NCI-H82 treated with DMSO at 0.1 percent for 48 hours (cell line): ENCODE measurements at regions not wholly inside any gene's neighbourhood (a gene's known extent, or its start where the extent isn't known, plus 50 kb on each side); places are given as distances from the start of the nearest gene placed in this dataset.

Experiments used
- DNase-seq: peaks from one replicate; lab custom pipeline; 2025; ENCODE audit not compliant: unreplicated experiment; lab: John Stamatoyannopoulos, UW

DNA sequence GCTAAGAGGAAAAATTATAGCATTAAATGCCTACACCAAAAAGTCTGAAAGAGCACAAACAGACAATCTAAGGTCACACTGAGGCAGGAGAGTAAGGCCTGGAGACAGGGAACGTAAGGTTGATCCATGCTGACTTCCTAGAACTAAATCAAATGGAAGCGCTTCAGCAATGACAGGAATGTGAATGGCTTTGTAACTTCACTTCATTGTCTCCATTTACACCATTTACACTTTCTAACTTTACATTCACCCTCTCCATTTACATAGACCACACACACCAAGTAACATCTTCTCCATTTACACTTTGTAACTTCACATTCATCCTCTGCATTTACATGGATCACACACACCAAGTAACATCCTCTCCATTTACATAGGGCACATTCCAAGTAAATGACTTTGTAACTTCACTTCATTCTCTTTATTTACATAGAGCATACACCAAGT lies 103.1 kb upstream of the SPATS2L start:
- DNase-seq, result no peak

DNA sequence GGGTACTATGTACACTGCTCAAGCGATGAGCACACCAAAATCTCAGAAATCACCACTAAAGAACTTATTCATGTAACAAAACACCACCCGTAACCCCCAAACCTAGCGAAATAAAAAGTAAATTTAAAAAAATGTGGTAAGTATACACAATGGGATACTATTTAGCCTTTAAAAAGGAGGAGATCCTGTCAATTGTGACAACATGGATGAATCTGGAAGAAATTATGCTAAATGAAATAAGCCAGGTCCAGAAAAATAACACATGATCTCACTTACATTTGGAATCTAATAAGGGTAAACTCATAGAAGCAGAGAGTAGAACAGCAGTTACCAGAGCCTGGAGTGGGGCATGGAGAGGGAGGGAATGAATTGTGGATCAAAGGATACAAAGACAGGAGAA lies 98.5 kb upstream of the SPATS2L start:
- no peak for DNase-seq

DNA sequence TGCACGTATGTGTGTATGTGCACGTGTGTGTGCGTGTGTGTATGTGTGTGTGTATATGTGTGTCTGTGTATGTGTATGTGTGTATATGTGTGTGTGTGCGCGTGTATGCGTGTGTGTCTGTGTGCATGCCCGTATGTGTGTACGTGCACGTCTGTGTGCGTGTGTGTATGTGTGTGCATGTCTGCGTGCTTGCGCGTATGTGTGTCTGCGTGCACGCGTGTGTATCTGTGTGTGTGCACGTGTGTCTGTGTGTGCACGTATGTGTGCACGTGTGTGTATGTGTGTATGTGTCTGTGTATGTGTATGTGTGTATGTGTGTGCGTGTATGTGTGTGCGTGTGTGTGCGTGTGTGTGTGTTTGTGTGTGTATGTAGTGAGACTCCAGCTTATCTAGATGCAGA lies 97.5 kb upstream of the SPATS2L start:
- no peak for DNase-seq

DNA sequence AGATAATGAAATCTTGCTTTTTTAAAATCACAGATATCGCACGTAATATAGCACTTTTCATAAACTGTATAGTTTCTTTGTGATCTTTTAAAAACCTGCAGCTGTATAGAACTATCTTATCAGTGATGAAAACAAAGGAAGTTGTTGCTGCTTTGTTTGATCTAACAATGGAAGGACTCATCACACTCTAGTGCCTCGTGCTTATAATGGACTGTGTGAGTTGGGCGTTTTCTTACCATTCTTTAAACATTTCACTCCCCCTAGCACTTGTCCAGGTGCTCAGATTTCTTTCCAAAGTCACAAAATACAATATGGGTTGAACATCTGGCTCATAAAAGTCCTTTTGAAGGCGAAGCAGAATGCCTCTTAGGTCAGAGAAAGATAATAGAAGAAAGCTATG lies 94.8 kb upstream of the SPATS2L start:
- no peak for DNase-seq

DNA sequence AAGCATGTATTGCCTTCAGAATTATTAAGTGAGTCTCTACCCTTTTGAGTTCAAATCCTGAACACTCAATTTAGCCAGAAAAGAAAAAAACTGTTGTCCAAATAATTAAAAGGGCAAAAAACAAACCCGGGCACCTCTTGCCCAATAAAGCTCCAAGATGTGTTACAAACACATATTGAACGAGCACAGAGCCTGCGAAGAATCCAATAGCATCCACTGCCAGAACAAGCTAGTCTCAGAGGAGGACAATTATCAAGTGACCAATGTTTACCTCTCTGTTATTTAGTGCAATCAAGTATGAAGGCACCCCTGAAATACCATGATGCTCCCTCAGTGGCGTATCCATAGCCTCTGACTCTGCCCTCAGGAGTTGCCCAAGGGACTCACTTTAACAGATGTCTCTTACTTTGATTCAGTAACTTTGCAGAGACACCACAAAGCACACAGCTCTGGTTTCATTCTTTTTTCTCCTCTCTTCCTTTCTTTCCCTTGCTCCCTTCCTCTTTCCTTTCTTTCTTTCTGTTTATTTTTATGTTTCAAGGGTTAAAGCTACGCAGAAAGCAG lies 93.5 kb upstream of the SPATS2L start:
- DNase-seq, result no peak

DNA sequence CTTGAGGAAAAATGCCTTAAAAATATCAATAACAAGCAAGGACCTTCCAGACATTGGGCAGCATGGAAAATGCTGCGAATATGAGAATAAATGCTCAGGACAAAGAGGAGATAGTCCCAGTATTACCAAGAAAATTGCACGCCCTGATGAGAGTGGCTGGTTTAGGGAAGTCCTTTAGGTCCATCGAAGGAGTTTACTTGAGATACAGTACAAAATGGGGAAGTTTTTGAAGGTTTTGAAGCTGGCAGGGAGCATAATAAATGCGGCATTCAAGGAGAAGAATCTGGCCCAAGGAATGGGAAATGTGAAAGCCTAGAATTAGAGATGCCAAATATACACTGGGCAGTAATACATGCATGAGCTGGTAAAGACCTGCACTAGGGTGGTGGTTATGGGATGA lies 90.2 kb upstream of the SPATS2L start:
- no peak for DNase-seq

DNA sequence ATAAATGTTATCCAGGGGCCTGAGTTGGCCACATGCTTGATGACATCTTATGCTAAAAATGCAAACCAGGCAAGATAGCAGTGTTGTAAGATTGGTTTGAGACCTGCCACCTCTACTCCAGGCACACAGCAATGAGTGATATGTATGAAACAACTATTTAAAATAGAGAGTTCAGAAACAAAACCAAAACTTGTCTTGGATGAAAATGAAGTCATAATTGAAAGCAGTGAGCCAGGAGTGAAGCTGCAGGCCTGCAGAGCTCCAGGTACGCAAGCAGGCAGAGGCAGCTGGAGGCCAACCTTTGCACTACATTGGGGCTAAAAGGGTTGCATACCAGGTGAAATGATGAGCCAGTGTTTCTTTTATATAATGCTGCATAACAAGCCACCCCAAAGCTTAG lies 89.2 kb upstream of the SPATS2L start:
- no peak for DNase-seq

DNA sequence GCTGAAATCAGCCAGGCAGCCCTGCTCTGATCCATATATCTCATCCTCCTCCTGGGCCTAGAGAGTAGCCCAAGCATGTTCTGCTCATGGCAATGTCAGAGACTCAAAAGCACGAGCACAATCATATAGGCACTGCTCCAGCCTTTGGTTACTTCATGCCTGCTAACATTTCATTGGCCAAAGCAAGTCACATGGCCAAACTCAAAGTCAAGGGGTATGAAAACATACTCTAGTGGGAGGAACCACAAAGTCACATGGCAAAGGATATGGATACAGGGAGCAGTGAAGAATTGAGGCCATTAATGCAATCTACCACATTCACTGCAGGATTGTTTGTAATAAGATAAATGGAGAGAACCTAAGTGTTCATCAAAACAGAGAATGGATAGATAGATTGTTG lies 87.8 kb upstream of the SPATS2L start:
- no peak for DNase-seq

DNA sequence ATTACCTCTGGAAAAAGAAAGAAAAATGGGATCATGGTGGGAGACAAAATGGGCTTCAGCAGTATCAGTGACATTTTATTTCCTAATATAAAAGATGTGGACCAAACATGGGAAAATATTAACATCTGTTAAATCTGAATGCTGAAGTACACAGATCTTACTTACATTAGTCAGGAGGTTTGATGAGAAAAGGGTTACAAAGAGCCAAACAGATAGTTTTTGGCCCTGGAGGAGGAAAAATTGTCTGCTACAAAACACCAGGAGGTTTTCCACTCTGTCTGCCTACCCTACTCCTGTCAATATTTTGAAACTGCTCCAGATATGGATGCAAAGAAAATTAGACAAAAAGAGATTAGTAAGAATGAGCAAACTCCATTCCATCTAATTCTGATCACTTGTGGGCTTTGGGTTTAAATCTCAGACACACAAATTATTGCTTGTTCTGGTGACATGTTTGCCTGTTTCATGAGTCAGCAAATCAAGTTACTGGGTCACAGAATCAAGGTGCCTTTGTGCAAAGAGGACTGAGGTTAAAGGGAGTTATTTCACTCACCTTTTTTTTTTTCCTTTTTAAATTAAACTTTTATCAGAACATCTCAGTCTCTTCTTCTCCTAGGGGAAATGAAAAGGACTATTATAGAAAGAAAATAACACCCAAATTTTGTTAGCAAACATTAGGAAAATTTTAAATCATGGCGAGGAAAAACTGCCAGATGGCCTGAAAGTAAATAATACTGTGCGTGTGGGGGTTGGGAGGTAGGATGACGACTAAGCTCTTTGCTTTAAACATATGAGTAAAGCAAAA lies 87.0 kb upstream of the SPATS2L start:
- DNase-seq, result peak; percentile 67

DNA sequence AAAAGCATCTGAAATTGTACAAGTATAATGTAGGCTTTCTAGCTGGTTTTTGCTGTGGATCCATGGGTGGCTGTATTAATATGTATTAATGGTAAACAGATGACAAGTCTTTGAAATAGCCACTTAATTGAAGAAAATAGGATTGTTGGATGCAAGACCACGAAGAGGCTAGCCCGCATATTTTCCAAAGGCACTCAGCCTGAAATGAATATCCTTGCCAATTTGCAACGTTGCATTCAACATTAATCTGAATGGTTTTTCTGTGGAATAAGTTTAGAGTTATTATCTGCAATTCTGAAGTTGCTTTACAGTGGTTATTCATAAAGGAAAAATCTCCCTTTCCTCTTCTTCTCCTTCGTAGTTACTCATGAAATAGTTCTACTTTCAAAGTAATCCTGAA lies 86.2 kb upstream of the SPATS2L start:
- DNase-seq, result no peak

DNA sequence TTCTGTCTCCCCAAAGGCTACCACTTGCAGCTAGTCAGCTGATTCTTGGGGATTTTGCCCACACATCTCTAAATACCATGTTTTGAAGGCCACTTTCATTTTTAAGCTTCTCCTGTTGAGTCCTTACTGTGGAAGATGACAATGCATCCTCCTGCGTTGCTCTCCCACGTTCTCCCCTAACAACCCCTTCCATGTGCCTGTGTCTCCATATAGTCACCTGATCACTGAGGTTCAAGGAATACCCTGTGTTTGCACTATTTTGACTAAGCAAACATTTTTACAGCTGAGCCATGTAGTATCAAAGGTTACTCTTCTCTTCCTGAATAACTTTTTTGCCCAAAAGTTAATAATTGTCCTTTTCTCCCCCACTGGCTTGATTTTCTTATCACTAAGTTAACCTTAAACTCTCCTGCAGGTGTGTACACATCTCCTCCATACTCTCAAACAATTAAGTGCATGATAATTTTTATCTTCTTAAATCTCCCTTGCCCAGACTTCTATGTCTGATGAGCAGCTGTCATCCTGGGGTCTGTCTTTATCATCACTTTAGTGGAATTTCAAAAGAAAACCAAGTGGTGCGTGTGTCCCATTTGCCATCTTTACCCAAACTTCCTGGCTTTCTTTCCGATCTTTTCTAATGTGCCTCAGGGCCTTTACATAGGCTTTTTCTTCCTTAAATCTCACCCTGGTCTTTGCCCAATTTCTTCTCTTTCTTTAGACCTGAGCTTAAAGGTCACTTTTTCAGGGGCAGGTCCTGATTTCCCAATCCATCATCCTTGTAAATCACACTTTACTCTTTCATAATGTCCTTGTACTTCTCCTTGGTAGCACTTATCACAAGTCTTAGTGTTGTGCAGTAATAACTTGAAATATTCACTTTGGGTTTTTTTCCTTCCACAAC lies 85.2 kb upstream of the SPATS2L start:
- no peak for DNase-seq

DNA sequence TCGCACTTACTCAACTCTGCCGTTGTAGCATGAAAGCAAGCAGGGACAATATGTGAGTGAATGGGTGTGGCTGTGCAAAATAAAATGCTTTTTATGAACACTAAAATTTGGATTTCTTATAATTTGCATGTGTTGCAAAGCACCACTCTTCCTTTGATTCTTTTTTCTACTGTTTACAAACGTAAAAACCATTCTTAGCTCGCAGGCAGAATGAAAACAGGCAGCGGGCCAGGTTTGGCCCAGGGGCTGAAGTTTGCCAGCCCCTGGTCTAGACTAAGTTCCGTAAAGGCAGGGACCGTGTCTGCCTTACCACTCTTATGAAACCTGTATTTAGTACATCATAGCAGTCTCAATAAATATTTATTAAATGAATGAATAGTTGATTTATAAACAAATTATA lies 83.7 kb upstream of the SPATS2L start:
- DNase-seq, result no peak

DNA sequence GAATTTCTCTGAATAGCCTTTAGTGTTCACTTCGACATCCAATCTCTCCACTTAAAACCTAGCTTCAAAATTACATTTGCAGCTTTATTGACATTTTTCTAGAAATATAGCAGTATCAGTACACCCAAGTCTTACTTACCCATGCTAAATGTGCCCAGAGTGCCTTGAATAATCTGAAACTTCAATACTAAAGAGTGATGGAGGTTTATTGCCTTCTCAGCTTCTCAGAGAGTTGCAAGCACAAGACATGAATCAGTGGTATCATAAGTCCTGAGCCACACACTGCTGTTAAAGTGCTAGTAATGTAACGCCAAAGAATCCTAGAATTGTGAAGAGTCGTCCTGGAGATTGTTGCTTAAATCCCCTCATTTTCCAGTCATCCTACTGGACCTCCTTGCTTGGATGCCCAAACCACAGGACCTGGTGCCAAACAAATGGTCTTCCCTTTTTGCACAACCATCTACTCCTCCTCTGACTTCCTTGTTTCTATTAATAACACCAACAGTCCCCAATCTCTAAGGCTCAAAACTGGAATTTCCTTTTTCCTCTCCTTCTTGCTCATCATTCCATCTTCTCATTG lies 83.2 kb upstream of the SPATS2L start:
- no peak for DNase-seq

DNA sequence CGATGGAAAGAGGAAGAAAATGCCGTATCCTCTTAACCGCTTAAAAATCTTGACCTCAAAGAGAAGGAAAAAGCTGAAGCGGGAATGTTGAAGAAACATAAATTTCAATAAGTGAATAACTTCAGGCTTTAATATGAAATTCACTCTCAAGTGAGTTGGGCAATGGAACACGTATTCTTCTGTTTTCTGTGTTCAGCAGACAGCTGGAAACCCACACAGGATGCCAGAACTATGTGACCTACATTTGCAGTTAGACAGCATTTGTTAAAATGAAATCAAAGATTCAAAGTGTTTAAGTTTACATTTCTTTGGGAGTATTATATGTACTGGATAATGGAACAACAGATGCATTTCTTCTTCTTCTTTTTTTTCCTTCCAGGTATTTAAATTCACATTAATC lies 80.5 kb upstream of the SPATS2L start:
- no peak for DNase-seq

DNA sequence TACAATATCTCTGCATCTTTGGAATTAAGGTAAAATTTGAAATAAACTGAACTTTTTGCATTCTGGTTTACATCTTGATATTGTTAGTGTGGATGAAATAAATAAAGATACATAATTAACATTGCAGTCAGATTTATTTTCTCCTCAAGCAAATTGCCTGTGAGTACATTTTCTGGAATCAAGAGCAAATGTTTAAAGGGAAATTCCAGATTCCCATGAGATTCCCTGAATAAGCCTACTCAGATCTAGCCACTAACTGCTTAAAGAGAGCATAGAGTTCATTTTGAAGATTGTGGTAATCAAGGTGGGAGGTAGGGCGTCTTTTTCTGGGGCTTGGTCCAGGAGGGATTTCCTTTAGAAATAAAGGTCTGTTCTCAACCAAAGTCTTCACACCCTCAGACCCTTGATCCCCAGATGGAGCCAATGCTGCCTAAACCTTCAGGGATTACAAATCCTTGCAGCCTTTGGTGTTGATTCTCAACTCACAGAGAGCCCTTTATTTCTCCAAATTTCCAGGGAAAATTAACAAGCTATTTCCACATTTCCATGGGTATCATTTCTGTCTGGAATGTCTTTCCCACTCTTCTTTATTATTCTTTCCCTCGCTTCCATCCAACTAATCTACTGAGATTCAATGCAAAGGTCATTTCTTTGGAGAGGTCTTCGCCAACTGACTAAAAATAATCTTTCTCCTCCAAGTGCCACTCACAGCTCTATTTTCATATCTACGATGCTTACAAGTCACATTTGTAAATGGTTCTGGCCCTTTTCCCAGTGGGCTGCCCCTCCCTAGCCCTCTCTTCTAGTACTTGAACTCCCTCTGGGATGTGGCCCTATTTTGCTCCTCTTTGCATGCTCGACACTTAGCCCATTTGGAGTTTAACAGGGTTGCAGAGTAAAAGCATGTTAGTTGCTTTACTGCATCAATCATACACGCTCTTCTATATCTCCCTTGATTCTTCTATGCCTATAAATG lies 79.8 kb upstream of the SPATS2L start:
- DNase-seq, result no peak

DNA sequence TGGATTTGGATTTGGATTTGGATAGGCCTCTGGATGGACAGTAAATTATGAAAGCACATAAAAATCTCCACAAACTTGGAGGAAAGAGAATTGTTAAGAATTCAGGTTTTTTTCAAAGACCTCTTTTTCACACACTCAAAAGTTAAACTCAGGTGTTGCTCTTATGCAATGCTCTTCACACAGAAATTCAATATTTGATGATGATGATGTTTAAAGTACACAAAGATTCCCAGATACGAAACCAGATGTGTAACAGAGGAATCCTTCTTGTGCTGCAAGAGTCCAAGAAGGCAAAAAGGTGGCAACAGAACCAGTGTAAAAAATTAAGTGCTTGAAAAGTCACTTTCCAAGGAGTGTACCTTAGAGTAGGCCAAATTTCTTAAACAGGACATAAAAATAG lies 75.8 kb upstream of the SPATS2L start:
- DNase-seq, result no peak

DNA sequence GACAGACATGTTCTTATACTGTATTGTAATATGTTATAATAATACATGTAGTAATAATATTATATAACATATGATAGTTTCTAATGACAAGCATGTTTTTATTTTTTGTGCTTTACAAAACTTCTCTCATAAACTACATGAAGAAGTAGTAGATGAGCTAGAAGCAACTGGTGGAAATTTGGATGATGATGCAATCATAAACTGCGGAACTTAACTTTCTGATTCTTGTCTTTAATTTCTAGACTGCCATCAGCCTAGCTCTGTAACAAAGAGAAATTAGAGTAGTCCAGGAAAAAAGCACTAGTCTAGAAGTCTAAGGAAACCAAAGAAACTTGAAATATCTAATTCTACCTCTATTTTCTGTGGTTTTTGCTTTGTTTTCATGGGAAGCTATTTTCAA lies 71.0 kb upstream of the SPATS2L start:
- no peak for DNase-seq

DNA sequence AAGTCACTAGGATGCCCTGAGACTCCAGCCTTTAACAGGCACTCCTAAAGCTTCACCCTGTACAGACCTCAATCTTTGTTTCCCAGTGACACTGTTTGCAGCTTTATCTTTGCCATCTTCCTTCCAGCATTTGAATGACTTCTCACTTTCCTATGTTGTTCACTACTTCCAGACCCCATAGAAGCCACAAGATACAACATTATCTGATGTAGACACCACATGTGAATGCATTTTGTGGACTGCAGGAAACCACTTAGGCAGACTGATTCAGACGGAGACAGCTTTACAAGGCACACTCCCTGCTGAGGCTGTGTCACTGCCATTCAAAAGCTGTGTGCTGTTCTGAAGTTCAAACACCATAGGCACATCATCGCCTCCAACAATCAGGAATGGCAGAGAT lies 67.3 kb upstream of the SPATS2L start:
- DNase-seq, result no peak

DNA sequence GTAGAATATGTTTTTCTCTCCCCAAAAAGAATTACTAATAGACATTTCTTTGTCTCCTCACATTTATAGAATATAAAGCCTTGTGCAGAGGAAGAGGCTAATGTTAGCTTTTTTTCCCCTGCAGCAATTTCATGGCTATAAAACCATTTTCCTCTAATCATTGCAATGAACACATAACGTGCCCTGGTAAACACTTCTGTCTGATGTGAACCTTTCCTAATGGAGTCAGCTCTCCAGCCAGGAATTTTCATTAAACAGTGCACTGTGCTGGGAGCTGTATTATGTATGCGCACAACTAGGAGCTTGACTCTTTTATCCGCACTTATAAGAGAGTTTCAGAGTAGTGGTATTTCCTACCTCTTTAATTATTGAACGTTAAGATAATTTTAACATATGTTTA lies 63.9 kb upstream of the SPATS2L start:
- DNase-seq, result no peak

DNA sequence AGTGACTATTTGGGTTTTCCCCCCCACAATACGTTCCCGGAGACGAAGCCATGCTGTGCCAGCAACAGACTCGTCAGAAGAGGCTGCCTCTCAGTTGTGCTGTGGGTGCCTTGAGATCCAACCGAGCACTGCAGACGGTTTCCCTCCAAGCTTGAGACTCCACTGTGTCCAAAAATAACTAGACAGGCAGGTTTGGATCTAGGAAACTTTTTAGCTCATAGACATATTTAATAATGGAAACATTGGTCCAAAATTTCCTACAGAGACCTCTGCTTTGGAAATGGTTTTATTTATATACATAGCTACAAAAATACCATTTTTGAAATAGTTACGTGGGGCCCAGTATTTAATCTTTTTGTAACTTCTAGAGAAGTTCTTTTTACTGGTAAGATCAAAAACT lies 63.1 kb upstream of the SPATS2L start:
- DNase-seq, result no peak
